GM23338 (cell line): ENCODE measurements at regions not wholly inside any gene's neighbourhood (a gene's known extent, or its start where the extent isn't known, plus 50 kb on each side); places are given as distances from the start of the nearest gene placed in this dataset.

Source experiments
- ATAC-seq: fragments of 200-7000 bp; cut with Tn5 transposase; 3 replicates; pipeline ENCODE4 v1.9.1; 2020
- DNase-seq: peaks from one replicate; pipeline ENCODE4 v3.0.0-alpha.2; 2015; ENCODE audit warnings: low spot score
- H2AFZ ChIP-seq: fragments of 200-600 bp; sonication (generic); 2 replicates; pipeline ENCODE4 v1.8.0; 2016; ENCODE audit warnings: antibody characterized with exemption, mild to moderate bottlenecking, moderate library complexity
- H3F3A ChIP-seq: fragments of 200-600 bp; sonication (generic); replicated peaks from 2 replicates; pipeline ENCODE4 v1.8.0; 2017; ENCODE audit warnings: antibody characterized with exemption, mixed run types, low read depth
- H3K27ac ChIP-seq: fragments of 200-600 bp; sonication (generic); 2 replicates; pipeline ENCODE4 v1.6.1; 2016; ENCODE audit warnings: low read depth
- H3K27me3 ChIP-seq: fragments of 200-600 bp; sonication (generic); 2 replicates; pipeline ENCODE4 v1.8.0; 2016; ENCODE audit warnings: mild to moderate bottlenecking, mixed run types, moderate library complexity; ENCODE audit not compliant: insufficient read depth
- H3K36me3 ChIP-seq: fragments of 200-600 bp; sonication (generic); 2 replicates; pipeline ENCODE4 v1.8.0; 2016; ENCODE audit warnings: mild to moderate bottlenecking; ENCODE audit not compliant: insufficient read depth
- H3K4me1 ChIP-seq: fragments of 200-600 bp; sonication (generic); 2 replicates; pipeline ENCODE4 v1.8.0; 2016; ENCODE audit warnings: mild to moderate bottlenecking, moderate library complexity; ENCODE audit not compliant: insufficient read depth
- H3K4me2 ChIP-seq: fragments of 200-600 bp; sonication (generic); 2 replicates; pipeline ENCODE4 v1.7.1; 2017; ENCODE audit warnings: mixed run types
- H3K4me3 ChIP-seq: fragments of 200-600 bp; sonication (generic); 2 replicates; pipeline ENCODE4 v1.6.1; 2016; ENCODE audit warnings: mixed run types
- H3K79me2 ChIP-seq: fragments of 200-600 bp; sonication (generic); replicated peaks from 2 replicates; pipeline ENCODE4 v1.8.0; 2017; ENCODE audit warnings: mild to moderate bottlenecking; ENCODE audit not compliant: insufficient read depth
- H3K9me2 ChIP-seq: fragments of 200-600 bp; sonication (generic); 2 replicates; pipeline ENCODE4 v1.8.0; 2017; ENCODE audit not compliant: insufficient read depth
- H4K20me1 ChIP-seq: fragments of 200-600 bp; sonication (generic); replicated peaks from 2 replicates; pipeline ENCODE4 v1.8.0; 2017; ENCODE audit warnings: mild to moderate bottlenecking; ENCODE audit not compliant: insufficient read depth
- H3K27ac Mint-ChIP-seq: 2 replicates; pipeline ENCODE4 v1.8.0; 2020; ENCODE audit warnings: inconsistent platforms, mild to moderate bottlenecking, moderate library complexity, mixed read lengths
- H3K27me3 Mint-ChIP-seq: 3 replicates; pipeline ENCODE4 v1.8.0; 2022; ENCODE audit warnings: low read depth, mild to moderate bottlenecking, moderate library complexity, mixed read lengths, inconsistent platforms; ENCODE audit not compliant: insufficient read depth, poor library complexity
- H3K36me3 Mint-ChIP-seq: 3 replicates; pipeline ENCODE4 v1.8.0; 2021; ENCODE audit warnings: low read depth, mild to moderate bottlenecking, inconsistent platforms, moderate library complexity, mixed read lengths
- H3K4me1 Mint-ChIP-seq: 3 replicates; pipeline ENCODE4 v1.8.0; 2020; ENCODE audit warnings: mild to moderate bottlenecking, inconsistent platforms, mixed read lengths
- H3K4me3 Mint-ChIP-seq: 3 replicates; pipeline ENCODE4 v1.8.0; 2021; ENCODE audit warnings: moderate library complexity, mild to moderate bottlenecking, inconsistent platforms, mixed read lengths
- H3K9me3 Mint-ChIP-seq: 3 replicates; pipeline ENCODE4 v1.8.0; 2020; ENCODE audit warnings: moderate library complexity, mild to moderate bottlenecking, inconsistent platforms, mixed read lengths
- CREB1 ChIP-seq: fragments of 250-450 bp; sonication (Bioruptor Pico); IDR thresholded peaks from 2 replicates; pipeline ENCODE4 v1.5.0; 2020; ENCODE audit warnings: low read depth, mild to moderate bottlenecking, moderate library complexity
- EZH2phosphoT487 ChIP-seq: fragments of 200-600 bp; sonication (generic); IDR thresholded peaks from one replicate; pipeline ENCODE4 v1.8.1; 2018; ENCODE audit warnings: antibody characterized with exemption; ENCODE audit not compliant: unreplicated experiment
- POLR2AphosphoS5 ChIP-seq: IDR thresholded peaks from 2 replicates; pipeline ENCODE4 v1.6.1; 2016; ENCODE audit warnings: antibody characterized with exemption, low read depth
- REST ChIP-seq: IDR thresholded peaks from one replicate; pipeline ENCODE4 v1.6.1; 2018; ENCODE audit warnings: antibody characterized with exemption; ENCODE audit not compliant: unreplicated experiment
- STAT1 ChIP-seq: IDR thresholded peaks from one replicate; pipeline ENCODE4 v1.6.1; 2016; ENCODE audit warnings: antibody characterized with exemption; ENCODE audit not compliant: unreplicated experiment
- TF ChIP-seq, protein P1 (sequence below): fragments of 250-450 bp; sonication (Bioruptor Pico); IDR thresholded peaks from 2 replicates; pipeline ENCODE4 v1.5.0; 2020; ENCODE audit warnings: mild to moderate bottlenecking, moderate library complexity

GRCh38 chr6:132054525-132054924, 103.4 kb upstream of the CCN2 start:
- Histone ChIP-seq H3K4me1 (no peaks in the 10 kb centered on the region), H3K79me2 (no peaks in the 10 kb centered on the region), H3K27ac (no peak overlapping the region), H4K20me1 (no peaks in the 10 kb centered on the region), H3F3A (no peaks in the 10 kb centered on the region), H3K36me3 (no peaks in the 10 kb centered on the region), H3K4me2 (no peak overlapping the region), H3K27me3 (no peaks in the 10 kb centered on the region), H3K9me2 (no peaks in the 10 kb centered on the region), H2AFZ (no peak overlapping the region), H3K4me3 (no peak overlapping the region)
- H3K27me3 Mint-ChIP-seq: no peaks in the 10 kb centered on the region
- H3K9me3 Mint-ChIP-seq: no peaks in the 10 kb centered on the region
- no peaks in the 10 kb centered on the region for H3K4me1 Mint-ChIP-seq
- no peak overlapping the region for H3K27ac Mint-ChIP-seq
- TF ChIP-seq STAT1 (no peak), EZH2phosphoT487 (no peak), POLR2AphosphoS5 (no peak), REST (no peak), CREB1 (CRISPR knock-in tag) (no peak)
- TF ChIP-seq, protein P1, sequence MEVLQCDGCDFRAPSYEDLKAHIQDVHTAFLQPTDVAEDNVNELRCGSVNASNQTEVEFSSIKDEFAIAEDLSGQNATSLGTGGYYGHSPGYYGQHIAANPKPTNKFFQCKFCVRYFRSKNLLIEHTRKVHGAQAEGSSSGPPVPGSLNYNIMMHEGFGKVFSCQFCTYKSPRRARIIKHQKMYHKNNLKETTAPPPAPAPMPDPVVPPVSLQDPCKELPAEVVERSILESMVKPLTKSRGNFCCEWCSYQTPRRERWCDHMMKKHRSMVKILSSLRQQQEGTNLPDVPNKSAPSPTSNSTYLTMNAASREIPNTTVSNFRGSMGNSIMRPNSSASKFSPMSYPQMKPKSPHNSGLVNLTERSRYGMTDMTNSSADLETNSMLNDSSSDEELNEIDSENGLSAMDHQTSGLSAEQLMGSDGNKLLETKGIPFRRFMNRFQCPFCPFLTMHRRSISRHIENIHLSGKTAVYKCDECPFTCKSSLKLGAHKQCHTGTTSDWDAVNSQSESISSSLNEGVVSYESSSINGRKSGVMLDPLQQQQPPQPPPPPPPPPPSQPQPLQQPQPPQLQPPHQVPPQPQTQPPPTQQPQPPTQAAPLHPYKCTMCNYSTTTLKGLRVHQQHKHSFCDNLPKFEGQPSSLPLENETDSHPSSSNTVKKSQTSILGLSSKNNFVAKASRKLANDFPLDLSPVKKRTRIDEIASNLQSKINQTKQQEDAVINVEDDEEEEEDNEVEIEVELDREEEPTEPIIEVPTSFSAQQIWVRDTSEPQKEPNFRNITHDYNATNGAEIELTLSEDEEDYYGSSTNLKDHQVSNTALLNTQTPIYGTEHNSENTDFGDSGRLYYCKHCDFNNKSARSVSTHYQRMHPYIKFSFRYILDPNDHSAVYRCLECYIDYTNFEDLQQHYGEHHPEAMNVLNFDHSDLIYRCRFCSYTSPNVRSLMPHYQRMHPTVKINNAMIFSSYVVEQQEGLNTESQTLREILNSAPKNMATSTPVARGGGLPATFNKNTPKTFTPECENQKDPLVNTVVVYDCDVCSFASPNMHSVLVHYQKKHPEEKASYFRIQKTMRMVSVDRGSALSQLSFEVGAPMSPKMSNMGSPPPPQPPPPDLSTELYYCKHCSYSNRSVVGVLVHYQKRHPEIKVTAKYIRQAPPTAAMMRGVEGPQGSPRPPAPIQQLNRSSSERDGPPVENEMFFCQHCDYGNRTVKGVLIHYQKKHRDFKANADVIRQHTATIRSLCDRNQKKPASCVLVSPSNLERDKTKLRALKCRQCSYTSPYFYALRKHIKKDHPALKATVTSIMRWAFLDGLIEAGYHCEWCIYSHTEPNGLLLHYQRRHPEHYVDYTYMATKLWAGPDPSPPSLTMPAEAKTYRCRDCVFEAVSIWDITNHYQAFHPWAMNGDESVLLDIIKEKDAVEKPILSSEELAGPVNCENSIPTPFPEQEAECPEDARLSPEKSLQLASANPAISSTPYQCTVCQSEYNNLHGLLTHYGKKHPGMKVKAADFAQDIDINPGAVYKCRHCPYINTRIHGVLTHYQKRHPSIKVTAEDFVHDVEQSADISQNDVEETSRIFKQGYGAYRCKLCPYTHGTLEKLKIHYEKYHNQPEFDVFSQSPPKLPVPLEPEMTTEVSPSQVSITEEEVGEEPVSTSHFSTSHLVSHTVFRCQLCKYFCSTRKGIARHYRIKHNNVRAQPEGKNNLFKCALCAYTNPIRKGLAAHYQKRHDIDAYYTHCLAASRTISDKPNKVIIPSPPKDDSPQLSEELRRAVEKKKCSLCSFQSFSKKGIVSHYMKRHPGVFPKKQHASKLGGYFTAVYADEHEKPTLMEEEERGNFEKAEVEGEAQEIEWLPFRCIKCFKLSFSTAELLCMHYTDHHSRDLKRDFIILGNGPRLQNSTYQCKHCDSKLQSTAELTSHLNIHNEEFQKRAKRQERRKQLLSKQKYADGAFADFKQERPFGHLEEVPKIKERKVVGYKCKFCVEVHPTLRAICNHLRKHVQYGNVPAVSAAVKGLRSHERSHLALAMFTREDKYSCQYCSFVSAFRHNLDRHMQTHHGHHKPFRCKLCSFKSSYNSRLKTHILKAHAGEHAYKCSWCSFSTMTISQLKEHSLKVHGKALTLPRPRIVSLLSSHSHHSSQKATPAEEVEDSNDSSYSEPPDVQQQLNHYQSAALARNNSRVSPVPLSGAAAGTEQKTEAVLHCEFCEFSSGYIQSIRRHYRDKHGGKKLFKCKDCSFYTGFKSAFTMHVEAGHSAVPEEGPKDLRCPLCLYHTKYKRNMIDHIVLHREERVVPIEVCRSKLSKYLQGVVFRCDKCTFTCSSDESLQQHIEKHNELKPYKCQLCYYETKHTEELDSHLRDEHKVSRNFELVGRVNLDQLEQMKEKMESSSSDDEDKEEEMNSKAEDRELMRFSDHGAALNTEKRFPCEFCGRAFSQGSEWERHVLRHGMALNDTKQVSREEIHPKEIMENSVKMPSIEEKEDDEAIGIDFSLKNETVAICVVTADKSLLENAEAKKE: no peak
- DNase-seq (no peak), ATAC-seq (no peak)
- H3K36me3 Mint-ChIP-seq: no peaks in the 10 kb centered on the region; the same call in 2 of the 3 replicates
- no peak overlapping the region for H3K4me3 Mint-ChIP-seq
